ENCODE measurements at regions not wholly inside any gene's neighbourhood (a gene's known extent, or its start where the extent isn't known, plus 50 kb on each side); places are given as distances from the start of the nearest gene placed in this dataset.

- Mint-ChIP-seq H3K9me3 (ENCODE audit: insufficient read depth) (no peaks in the 10 kb centered on the region), H3K4me3 (no peak overlapping the region), H3K27ac (no peak overlapping the region), H3K4me1 (peaks cover 17% of the 10 kb centered on the region), H3K27me3 (peaks cover 21% of the 10 kb centered on the region)
- ChIA-PET CTCF (interaction anchor here (0.7 to 8.1 kb wide), 13 partner anchors 10 to 490 kb away, joined by 3 to 67 read pairs (median 6); no protein-coding TSS in a partner anchor), POLR2A (no interaction called here)
- Histone ChIP-seq H3K9ac (ENCODE audit: low read length) (no peak overlapping the region), H3K9me3 (ENCODE audit: control extremely low read depth in 1 of 3, control insufficient read depth in 2 of 3, insufficient read depth in 1 of 3, low read length in 2 of 3) (no peaks in the 10 kb centered on the region), H2AFZ (ENCODE audit: insufficient read depth, low read depth, low read length, poor library complexity, severe bottlenecking) (peak overlapping the region; percentile 35), H3K4me1 (ENCODE audit: control insufficient read depth in 2 of 2, insufficient read depth in 2 of 2, low read length in 2 of 2) (peaks cover 14 to 15% of the 10 kb centered on the region in 2 donors), H4K20me1 (ENCODE audit: control insufficient read depth, insufficient read depth, low read length, poor library complexity, severe bottlenecking) (no peaks in the 10 kb centered on the region), H3K27me3 (replicated peaks in 1 of 4; ENCODE audit: control extremely low read depth in 1 of 4, control insufficient read depth in 3 of 4, insufficient read depth in 4 of 4, low read length in 3 of 4) (peaks cover 0 to 13% (median 5%) of the 10 kb centered on the region in 4 experiments), H3K27ac (ENCODE audit: low read length in 2 of 2) (no peak overlapping the region), H3K4me2 (replicated peaks; ENCODE audit: low read depth, low read length, poor library complexity, severe bottlenecking) (no peak overlapping the region), H3K4me3 (ENCODE audit: control extremely low read depth in 1 of 5, extremely low read depth in 1 of 5, insufficient read depth in 1 of 5, low read depth in 2 of 5, low read length in 4 of 5) (no peak overlapping the region), H3K79me2 (ENCODE audit: control insufficient read depth, insufficient read depth, low read length) (no peaks in the 10 kb centered on the region), H3K36me3 (replicated peaks in 1 of 2; ENCODE audit: control extremely low read depth in 1 of 2, control insufficient read depth in 1 of 2, extremely low read depth in 1 of 2, insufficient read depth in 2 of 2, low read length in 1 of 2) (no peaks in the 10 kb centered on the region)
- TF ChIP-seq EZH2 (IDR thresholded peaks at IDR 0.05; ENCODE audit: borderline replicate concordance, insufficient read depth, low read depth, low read length, poor library complexity, severe bottlenecking) (no peak), CTCF (IDR thresholded peaks at IDR 0.05) (no peak)
- no peak for DNase-seq
- WGBS (ENCODE audit: insufficient coverage), result 83% methylated on average over 2 of the region's 8 CpGs
- intact Hi-C loops (cut with micrococcal nuclease), result no loop called here
- no peak for ATAC-seq (ENCODE audit: low read depth)
Measured at GRCh38 chr5:36740259-36740898, 134.0 kb downstream of the SLC1A3 start.

- Mint-ChIP-seq H3K4me1 (peaks cover 22% of the 10 kb centered on the region), H3K9me3 (ENCODE audit: insufficient read depth) (no peaks in the 10 kb centered on the region), H3K27me3 (peaks cover 21% of the 10 kb centered on the region), H3K27ac (no peak overlapping the region), H3K4me3 (no peak overlapping the region)
- ChIA-PET CTCF (interaction anchor here (2.3 to 8.1 kb wide), 3 partner anchors 11 to 264 kb away, joined by 15 to 67 read pairs (median 26); no protein-coding TSS in a partner anchor), POLR2A (no interaction called here)
- no peaks in the 10 kb centered on the region for H3K79me2 ChIP-seq (ENCODE audit: control insufficient read depth, insufficient read depth, low read length)
- ATAC-seq (ENCODE audit: low read depth) (no peak), DNase-seq (no peak)
- H3K27ac ChIP-seq (ENCODE audit: low read length in 2 of 2), result no peak overlapping the region
- H3K9ac ChIP-seq (ENCODE audit: low read length), result no peak overlapping the region
- H4K20me1 ChIP-seq (ENCODE audit: control insufficient read depth, insufficient read depth, low read length, poor library complexity, severe bottlenecking), result no peaks in the 10 kb centered on the region
- peaks cover 20% of the 10 kb centered on the region in 2 donors for H3K4me1 ChIP-seq (ENCODE audit: control insufficient read depth in 2 of 2, insufficient read depth in 2 of 2, low read length in 2 of 2)
- intact Hi-C loops (cut with micrococcal nuclease), result no loop called here
- H3K4me2 ChIP-seq (replicated peaks; ENCODE audit: low read depth, low read length, poor library complexity, severe bottlenecking), result no peak overlapping the region
- no peak for TF ChIP-seq EZH2 (IDR thresholded peaks at IDR 0.05; ENCODE audit: borderline replicate concordance, insufficient read depth, low read depth, low read length, poor library complexity, severe bottlenecking)
- TF ChIP-seq CTCF (IDR thresholded peaks at IDR 0.05), result no peak
- H3K27me3 ChIP-seq (replicated peaks in 1 of 4; ENCODE audit: control extremely low read depth in 1 of 4, control insufficient read depth in 3 of 4, insufficient read depth in 4 of 4, low read length in 3 of 4), result peaks cover 0 to 13% (median 5%) of the 10 kb centered on the region in 4 experiments
- H3K9me3 ChIP-seq (ENCODE audit: control extremely low read depth in 1 of 3, control insufficient read depth in 2 of 3, insufficient read depth in 1 of 3, low read length in 2 of 3), result no peaks in the 10 kb centered on the region
- no peak overlapping the region for H3K4me3 ChIP-seq (ENCODE audit: control extremely low read depth in 1 of 5, extremely low read depth in 1 of 5, insufficient read depth in 1 of 5, low read depth in 2 of 5, low read length in 4 of 5)
- no peak overlapping the region for H2AFZ ChIP-seq (ENCODE audit: insufficient read depth, low read depth, low read length, poor library complexity, severe bottlenecking)
- 95% methylated on average over 7 of the region's 7 CpGs for WGBS (ENCODE audit: insufficient coverage)
- H3K36me3 ChIP-seq (replicated peaks in 1 of 2; ENCODE audit: control extremely low read depth in 1 of 2, control insufficient read depth in 1 of 2, extremely low read depth in 1 of 2, insufficient read depth in 2 of 2, low read length in 1 of 2), result no peaks in the 10 kb centered on the region
Measured at GRCh38 chr5:36741128-36741527, 134.7 kb downstream of the SLC1A3 start.

All from B cell (primary cell).